NB4 (cell line): ENCODE measurements at regions not wholly inside any gene's neighbourhood (a gene's known extent, or its start where the extent isn't known, plus 50 kb on each side); places are given as distances from the start of the nearest gene placed in this dataset.

Source experiments
- DNase-seq: peaks from one replicate; pipeline ENCODE4 v3.0.0; 2010; ENCODE audit warnings: low read depth
- H3K4me3 ChIP-seq: one replicate; pipeline ENCODE4 v1.5.1; 2011; ENCODE audit warnings: mild to moderate bottlenecking, low read depth, low read length, moderate library complexity
- CTCF ChIP-seq: IDR thresholded peaks from one replicate; pipeline ENCODE4 v1.5.1; 2012; ENCODE audit warnings: low read depth, low read length
- MAX ChIP-seq: IDR thresholded peaks from 2 replicates; pipeline ENCODE4 v1.6.1; 2011; ENCODE audit warnings: low read depth, low read length
- MYC ChIP-seq: IDR thresholded peaks from 2 replicates; pipeline ENCODE4 v1.6.1; 2011; ENCODE audit warnings: low read depth, low read length
- POLR2A ChIP-seq: IDR thresholded peaks from 2 replicates; pipeline ENCODE4 v1.6.1; 2011; ENCODE audit warnings: mild to moderate bottlenecking; ENCODE audit not compliant: insufficient read length; ENCODE audit errors: extremely low read depth

DNA sequence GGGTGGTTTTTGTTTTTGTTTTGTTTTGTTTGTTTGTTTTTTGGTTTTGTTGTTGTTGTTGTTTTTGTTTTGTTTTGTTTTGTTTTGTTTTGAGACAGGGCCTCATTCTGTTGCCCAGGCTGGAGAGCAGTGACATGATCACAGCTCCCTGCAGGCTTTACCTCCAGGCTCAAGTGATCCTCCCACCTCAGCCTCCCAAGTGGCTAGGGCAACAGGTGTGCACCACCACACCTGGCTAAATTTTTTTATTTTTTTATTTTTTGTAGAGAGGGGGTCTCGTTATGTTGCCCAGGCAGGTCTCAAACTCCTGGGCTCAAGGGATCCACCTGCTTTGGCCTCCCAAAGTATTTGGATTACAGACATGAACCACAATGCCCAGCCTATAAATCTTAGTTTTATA is 115.9 kb upstream of the NFE2L3 start:
- TF ChIP-seq MAX (no peak), MYC (no peak), CTCF (no peak), POLR2A (no peak)
- H3K4me3 ChIP-seq = no peak overlapping the region
- DNase-seq = no peak

- TF ChIP-seq CTCF (no peak), MYC (no peak), POLR2A (no peak), MAX (no peak)
- H3K4me3 ChIP-seq = no peak overlapping the region
- no peak for DNase-seq
These were observed 113.6 kb upstream of the NFE2L3 start for GRCh38 chr7:26038201-26038990.

DNA sequence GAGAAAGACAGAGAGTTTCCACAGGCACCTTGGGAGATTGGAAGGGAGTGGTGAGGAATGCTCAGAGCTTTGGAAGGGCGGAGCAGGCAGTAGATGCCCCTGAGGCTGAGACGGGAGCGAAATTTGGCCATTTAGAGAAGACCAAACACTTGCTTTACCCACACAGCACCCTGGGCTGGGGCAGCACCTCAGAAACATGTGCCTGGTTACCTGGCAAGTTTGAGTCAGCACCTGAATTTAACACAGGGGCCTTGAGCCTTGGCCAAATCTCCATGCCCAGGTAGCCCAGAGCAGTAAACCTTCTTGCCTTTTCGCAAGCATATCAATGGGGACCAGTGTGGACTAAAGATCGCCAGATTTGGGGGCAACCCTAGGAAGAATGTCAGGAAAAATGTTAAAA is 111.9 kb upstream of the NFE2L3 start:
- TF ChIP-seq MAX (no peak), CTCF (no peak), POLR2A (no peak), MYC (no peak)
- H3K4me3 ChIP-seq = no peak overlapping the region
- no peak for DNase-seq

GRCh38 chr7:26042237-26042636 is 109.8 kb upstream of the NFE2L3 start:
- no peak overlapping the region for H3K4me3 ChIP-seq
- TF ChIP-seq POLR2A = no peak
- TF ChIP-seq MAX = no peak
- no peak for TF ChIP-seq CTCF
- no peak for TF ChIP-seq MYC
- no peak for DNase-seq

DNA sequence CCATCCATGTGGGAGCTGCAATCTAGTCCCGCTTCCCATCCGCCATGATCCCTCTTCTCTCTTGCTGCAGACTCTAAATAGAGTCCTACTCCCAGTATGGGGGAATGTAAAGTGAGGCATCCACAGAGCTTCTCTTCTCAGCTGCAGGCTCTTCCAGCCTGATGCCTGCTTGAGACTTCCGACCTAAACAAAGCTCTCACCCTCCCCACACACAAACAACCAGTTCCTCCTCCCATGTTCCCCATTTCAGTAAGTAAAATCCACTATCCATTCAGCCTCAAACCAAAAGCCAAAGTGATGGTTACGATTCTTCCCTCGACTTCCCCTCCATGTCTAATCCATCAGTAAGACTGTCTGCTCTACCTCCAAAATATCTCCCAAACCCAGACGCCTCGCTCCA is 108.2 kb upstream of the NFE2L3 start:
- H3K4me3 ChIP-seq = no peak overlapping the region
- TF ChIP-seq MAX (no peak), POLR2A (no peak), MYC (no peak), CTCF (no peak)
- no peak for DNase-seq
